ENCODE measurements at regions not wholly inside any gene's neighbourhood (a gene's known extent, or its start where the extent isn't known, plus 50 kb on each side); places are given as distances from the start of the nearest gene placed in this dataset.

GRCh38 chr19:31974941-31975340 lies 370.5 kb upstream of the ZNF507 start:
- TF ChIP-seq CTCF (IDR thresholded peaks at IDR 0.05) (no peak), POLR2A (IDR thresholded peaks at IDR 0.05) (no peak), POLR2AphosphoS5 (IDR thresholded peaks at IDR 0.05) (no peak)
